ENCODE measurements at regions not wholly inside any gene's neighbourhood (a gene's known extent, or its start where the extent isn't known, plus 50 kb on each side); places are given as distances from the start of the nearest gene placed in this dataset.

DNA sequence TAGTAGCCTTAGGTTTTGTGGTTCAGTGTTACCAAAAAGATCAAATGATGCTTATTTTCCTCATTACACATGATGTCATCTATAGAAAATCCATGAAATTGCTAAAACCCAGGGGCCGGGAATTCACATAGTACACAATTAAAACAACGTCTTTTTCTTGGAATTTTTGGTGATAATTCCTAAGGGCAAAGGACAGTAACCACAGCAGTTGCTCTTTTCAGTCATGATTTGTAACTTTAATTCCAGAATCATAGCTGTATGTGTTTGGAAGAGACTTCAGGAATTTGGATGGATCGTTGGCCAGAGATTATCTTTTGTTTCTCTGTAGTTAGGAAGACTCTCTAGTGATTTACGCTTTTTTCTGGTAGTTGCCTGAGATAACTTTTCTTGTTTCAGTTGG, 748.7 kb downstream of the TLE4 start:
- in situ Hi-C loops (cut with MboI), result no loop called here
- ChIA-PET SMC1A (ENCODE audit: uncharacterized antibody, unreplicated experiment) (no interaction called here), CTCF (no interaction called here), POLR2A (no interaction called here), RAD21 (ENCODE audit: unreplicated experiment) (no interaction called here)
- 36% methylated on average over 4 of the region's 4 CpGs for WGBS (ENCODE audit: insufficient coverage, insufficient replicate concordance, low lambda C conversion rate, missing lambda C conversion rate)
- DNase-seq (ENCODE audit: low read depth, low spot score) (no peak), FAIRE-seq (no peak), ATAC-seq (no peak)
- H4K20me1 ChIP-seq (ENCODE audit: control insufficient read depth, insufficient read depth), result no peaks in the 10 kb centered on the region
- TF ChIP-seq, protein P1, sequence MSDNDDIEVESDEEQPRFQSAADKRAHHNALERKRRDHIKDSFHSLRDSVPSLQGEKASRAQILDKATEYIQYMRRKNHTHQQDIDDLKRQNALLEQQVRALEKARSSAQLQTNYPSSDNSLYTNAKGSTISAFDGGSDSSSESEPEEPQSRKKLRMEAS (IDR thresholded peaks at IDR 0.05; ENCODE audit: low read depth, low read length), result no peak
- TF ChIP-seq, protein P2, sequence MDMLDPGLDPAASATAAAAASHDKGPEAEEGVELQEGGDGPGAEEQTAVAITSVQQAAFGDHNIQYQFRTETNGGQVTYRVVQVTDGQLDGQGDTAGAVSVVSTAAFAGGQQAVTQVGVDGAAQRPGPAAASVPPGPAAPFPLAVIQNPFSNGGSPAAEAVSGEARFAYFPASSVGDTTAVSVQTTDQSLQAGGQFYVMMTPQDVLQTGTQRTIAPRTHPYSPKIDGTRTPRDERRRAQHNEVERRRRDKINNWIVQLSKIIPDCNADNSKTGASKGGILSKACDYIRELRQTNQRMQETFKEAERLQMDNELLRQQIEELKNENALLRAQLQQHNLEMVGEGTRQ (IDR thresholded peaks at IDR 0.05; ENCODE audit: borderline replicate concordance, low read depth, low read length), result no peak
- TF ChIP-seq, protein P3, sequence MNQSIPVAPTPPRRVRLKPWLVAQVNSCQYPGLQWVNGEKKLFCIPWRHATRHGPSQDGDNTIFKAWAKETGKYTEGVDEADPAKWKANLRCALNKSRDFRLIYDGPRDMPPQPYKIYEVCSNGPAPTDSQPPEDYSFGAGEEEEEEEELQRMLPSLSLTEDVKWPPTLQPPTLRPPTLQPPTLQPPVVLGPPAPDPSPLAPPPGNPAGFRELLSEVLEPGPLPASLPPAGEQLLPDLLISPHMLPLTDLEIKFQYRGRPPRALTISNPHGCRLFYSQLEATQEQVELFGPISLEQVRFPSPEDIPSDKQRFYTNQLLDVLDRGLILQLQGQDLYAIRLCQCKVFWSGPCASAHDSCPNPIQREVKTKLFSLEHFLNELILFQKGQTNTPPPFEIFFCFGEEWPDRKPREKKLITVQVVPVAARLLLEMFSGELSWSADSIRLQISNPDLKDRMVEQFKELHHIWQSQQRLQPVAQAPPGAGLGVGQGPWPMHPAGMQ (IDR thresholded peaks at IDR 0.05; ENCODE audit: borderline replicate concordance), result no peak
- TF ChIP-seq RB1 (IDR thresholded peaks at IDR 0.05; ENCODE audit: borderline replicate concordance) (no peak), YY1 (IDR thresholded peaks at IDR 0.05; ENCODE audit: low read depth, low read length) (no peak), CBX5 (IDR thresholded peaks at IDR 0.05; ENCODE audit: low read depth) (no peak), GABPA (IDR thresholded peaks at IDR 0.05; ENCODE audit: low read depth) (no peak), TCF3 (IDR thresholded peaks at IDR 0.05; ENCODE audit: borderline replicate concordance, insufficient read depth, low read depth, low read length) (no peak)
- TF ChIP-seq, protein P4, sequence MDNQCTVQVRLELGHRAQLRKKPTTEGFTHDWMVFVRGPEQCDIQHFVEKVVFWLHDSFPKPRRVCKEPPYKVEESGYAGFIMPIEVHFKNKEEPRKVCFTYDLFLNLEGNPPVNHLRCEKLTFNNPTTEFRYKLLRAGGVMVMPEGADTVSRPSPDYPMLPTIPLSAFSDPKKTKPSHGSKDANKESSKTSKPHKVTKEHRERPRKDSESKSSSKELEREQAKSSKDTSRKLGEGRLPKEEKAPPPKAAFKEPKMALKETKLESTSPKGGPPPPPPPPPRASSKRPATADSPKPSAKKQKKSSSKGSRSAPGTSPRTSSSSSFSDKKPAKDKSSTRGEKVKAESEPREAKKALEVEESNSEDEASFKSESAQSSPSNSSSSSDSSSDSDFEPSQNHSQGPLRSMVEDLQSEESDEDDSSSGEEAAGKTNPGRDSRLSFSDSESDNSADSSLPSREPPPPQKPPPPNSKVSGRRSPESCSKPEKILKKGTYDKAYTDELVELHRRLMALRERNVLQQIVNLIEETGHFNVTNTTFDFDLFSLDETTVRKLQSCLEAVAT (IDR thresholded peaks at IDR 0.05), result no peak
- intact Hi-C loops (cut with micrococcal nuclease; ENCODE audit: unreplicated experiment), result no loop called here
- no TSS peak for BruUV-seq (replicated peaks)
- H3K4me1 ChIP-seq (ENCODE audit: control insufficient read depth, insufficient read depth, low read length), result no peaks in the 10 kb centered on the region
- no peaks in the 10 kb centered on the region for H3K36me3 ChIP-seq (ENCODE audit: control insufficient read depth in 2 of 2, insufficient read depth in 2 of 2, low read length in 1 of 2)
- H3K4me2 ChIP-seq (ENCODE audit: control insufficient read depth, insufficient read depth), result no peak overlapping the region
- no peaks in the 10 kb centered on the region for H3K9me3 ChIP-seq (replicated peaks; ENCODE audit: control insufficient read depth, insufficient read depth, low read length)
- no peak overlapping the region for H3K9ac ChIP-seq (ENCODE audit: control insufficient read depth, insufficient read depth, low read length)
- no peak overlapping the region for H2AFZ ChIP-seq (ENCODE audit: control insufficient read depth, low read depth, low read length)
- H3K27ac ChIP-seq (ENCODE audit: control insufficient read depth, insufficient read depth), result no peak overlapping the region
- H3K79me2 ChIP-seq (ENCODE audit: control insufficient read depth, insufficient read depth, low read length), result no peaks in the 10 kb centered on the region
- H3K4me3 ChIP-seq, result no peak overlapping the region
- H3K27me3 ChIP-seq (replicated peaks in 1 of 2; ENCODE audit: control insufficient read depth in 2 of 2, insufficient read depth in 2 of 2, low read length in 1 of 2), result no peaks in the 10 kb centered on the region

Measured in GM12878 (cell line).